PC-3 (cell line): ENCODE measurements at regions not wholly inside any gene's neighbourhood (a gene's known extent, or its start where the extent isn't known, plus 50 kb on each side); places are given as distances from the start of the nearest gene placed in this dataset.

ENCODE experiments used
- ATAC-seq: fragments of 200-7000 bp; cut with Tn5 transposase; 2 replicates; pipeline ENCODE4 v1.9.1; 2020; ENCODE audit warnings: mild to moderate bottlenecking, moderate library complexity
- BruUV-seq: library from RNA; stranded (reverse); fragments of 400-500 nt; replicated peaks from 2 replicates; lab custom pipeline; 2021; lab: Mats Ljungman, UMichigan
- CTCF ChIA-PET: fragments of 300-600 bp; sonication (Branson Sonifier 250); formaldehyde crosslinking; loops from one replicate; lab custom pipeline; 2022; ENCODE audit warnings: antibody characterized with exemption; lab: Charles Lee
- POLR2A ChIA-PET: fragments of 300-600 bp; sonication (Branson Sonifier 250); formaldehyde crosslinking; loops from one replicate; lab custom pipeline; 2022; ENCODE audit warnings: antibody characterized with exemption; ENCODE audit not compliant: unreplicated experiment; lab: Charles Lee
- DNase-seq: peaks from one replicate; pipeline ENCODE4 v3.0.0-alpha.2; 2015
- H2AFZ ChIP-seq: fragments of 300-600 bp; sonication (generic); 2 replicates; pipeline ENCODE4 v1.6.0; 2016; ENCODE audit warnings: antibody characterized with exemption, low read length
- H3F3A ChIP-seq: fragments of 300-600 bp; sonication (generic); one replicate; pipeline ENCODE4 v1.6.0; 2017; ENCODE audit warnings: antibody characterized with exemption, low read length, control low read depth, mild to moderate bottlenecking; ENCODE audit not compliant: unreplicated experiment
- H3K27ac ChIP-seq: fragments of 300-600 bp; sonication (generic); 2 replicates; pipeline ENCODE4 v1.5.1; 2016; ENCODE audit warnings: mild to moderate bottlenecking, low read length
- H3K27me3 ChIP-seq: fragments of 300-600 bp; sonication (generic); 2 replicates; pipeline ENCODE4 v1.6.1; 2016; ENCODE audit warnings: low read length, mixed read lengths
- H3K36me3 ChIP-seq: fragments of 300-600 bp; sonication (generic); 2 replicates; pipeline ENCODE4 v1.6.1; 2016; ENCODE audit warnings: low read depth, mixed run types, low read length, mixed read lengths
- H3K4me1 ChIP-seq: fragments of 300-600 bp; sonication (generic); 2 replicates; pipeline ENCODE4 v1.5.1; 2016; ENCODE audit warnings: low read length; ENCODE audit not compliant: insufficient read depth
- H3K4me2 ChIP-seq: fragments of 300-600 bp; sonication (generic); 2 replicates; pipeline ENCODE4 v1.6.0; 2016; ENCODE audit warnings: low read length
- H3K4me3 ChIP-seq: fragments of 300-600 bp; sonication (generic); 2 replicates; pipeline ENCODE4 v1.5.1; 2016; ENCODE audit warnings: mild to moderate bottlenecking, low read length, mixed read lengths
- H3K79me2 ChIP-seq: fragments of 300-600 bp; sonication (generic); 2 replicates; pipeline ENCODE4 v1.6.1; 2017; ENCODE audit warnings: low read length, mixed read lengths
- H3K9ac ChIP-seq: fragments of 300-600 bp; sonication (generic); 2 replicates; pipeline ENCODE4 v1.6.0; 2016; ENCODE audit warnings: mild to moderate bottlenecking, low read length
- H3K9me2 ChIP-seq: fragments of 300-600 bp; sonication (generic); replicated peaks from 2 replicates; pipeline ENCODE4 v1.6.1; 2016; ENCODE audit warnings: mixed run types, low read length, mixed read lengths
- H3K9me3 ChIP-seq: fragments of 300-600 bp; sonication (generic); 2 replicates; pipeline ENCODE4 v1.6.1; 2016; ENCODE audit warnings: low read length, mixed read lengths
- H4K20me1 ChIP-seq: fragments of 300-600 bp; sonication (generic); 2 replicates; pipeline ENCODE4 v1.6.1; 2016; ENCODE audit warnings: low read length, mixed read lengths
- EZH2 ChIP-seq: fragments of 300-600 bp; sonication (generic); IDR thresholded peaks from one replicate; pipeline ENCODE4 v1.6.1; 2017; ENCODE audit warnings: antibody characterized with exemption, mild to moderate bottlenecking, low read length; ENCODE audit not compliant: unreplicated experiment
- EZH2phosphoT487 ChIP-seq: fragments of 300-600 bp; sonication (generic); IDR thresholded peaks from 2 replicates; pipeline ENCODE4 v1.6.1; 2018; ENCODE audit warnings: mild to moderate bottlenecking, antibody characterized with exemption, low read length, borderline replicate concordance
- intact Hi-C: fragments of 100-400 bp; cut with micrococcal nuclease; formaldehyde crosslinking; loops from 2 replicates; pipeline ENCODE4 v1.9.0; 2023
- TF ChIP-seq, protein P1 (sequence below): fragments of 300-600 bp; sonication (generic); conservative IDR thresholded peaks from 2 replicates; pipeline ENCODE4 v1.5.1; 2017; ENCODE audit warnings: antibody characterized with exemption, low read depth, mild to moderate bottlenecking, low read length

GRCh38 chr3:74436184-74436583 is 178.3 kb downstream of the CNTN3 start:
- no peak overlapping the region for H2AFZ ChIP-seq
- no peak overlapping the region for H3K4me3 ChIP-seq
- H3F3A ChIP-seq: no peaks in the 10 kb centered on the region
- no peaks in the 10 kb centered on the region for H3K9me2 ChIP-seq
- no peaks in the 10 kb centered on the region for H3K27me3 ChIP-seq
- H3K36me3 ChIP-seq: no peaks in the 10 kb centered on the region
- no peaks in the 10 kb centered on the region for H3K79me2 ChIP-seq
- TF ChIP-seq EZH2 (no peak), EZH2phosphoT487 (no peak)
- TF ChIP-seq, protein P1, sequence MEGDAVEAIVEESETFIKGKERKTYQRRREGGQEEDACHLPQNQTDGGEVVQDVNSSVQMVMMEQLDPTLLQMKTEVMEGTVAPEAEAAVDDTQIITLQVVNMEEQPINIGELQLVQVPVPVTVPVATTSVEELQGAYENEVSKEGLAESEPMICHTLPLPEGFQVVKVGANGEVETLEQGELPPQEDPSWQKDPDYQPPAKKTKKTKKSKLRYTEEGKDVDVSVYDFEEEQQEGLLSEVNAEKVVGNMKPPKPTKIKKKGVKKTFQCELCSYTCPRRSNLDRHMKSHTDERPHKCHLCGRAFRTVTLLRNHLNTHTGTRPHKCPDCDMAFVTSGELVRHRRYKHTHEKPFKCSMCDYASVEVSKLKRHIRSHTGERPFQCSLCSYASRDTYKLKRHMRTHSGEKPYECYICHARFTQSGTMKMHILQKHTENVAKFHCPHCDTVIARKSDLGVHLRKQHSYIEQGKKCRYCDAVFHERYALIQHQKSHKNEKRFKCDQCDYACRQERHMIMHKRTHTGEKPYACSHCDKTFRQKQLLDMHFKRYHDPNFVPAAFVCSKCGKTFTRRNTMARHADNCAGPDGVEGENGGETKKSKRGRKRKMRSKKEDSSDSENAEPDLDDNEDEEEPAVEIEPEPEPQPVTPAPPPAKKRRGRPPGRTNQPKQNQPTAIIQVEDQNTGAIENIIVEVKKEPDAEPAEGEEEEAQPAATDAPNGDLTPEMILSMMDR: no peak
- ATAC-seq (no peak), DNase-seq (no peak)
- peaks cover 21% of the 10 kb centered on the region for H3K9me3 ChIP-seq
- ChIA-PET POLR2A (no interaction called here), CTCF (no interaction called here)
- H3K27ac ChIP-seq: no peak overlapping the region
- no peaks in the 10 kb centered on the region for H3K4me1 ChIP-seq
- BruUV-seq: no TSS peak
- intact Hi-C loops: no loop called here
- no peak overlapping the region for H3K9ac ChIP-seq
- H4K20me1 ChIP-seq: no peaks in the 10 kb centered on the region
- H3K4me2 ChIP-seq: no peak overlapping the region

GRCh38 chr3:74435631-74436030 is 178.8 kb downstream of the CNTN3 start:
- H3K79me2 ChIP-seq: no peaks in the 10 kb centered on the region
- H3K36me3 ChIP-seq: no peaks in the 10 kb centered on the region
- H3F3A ChIP-seq: no peaks in the 10 kb centered on the region
- ATAC-seq: no peak
- no peak overlapping the region for H2AFZ ChIP-seq
- TF ChIP-seq EZH2phosphoT487 (no peak), EZH2 (no peak)
- TF ChIP-seq, protein P1: no peak
- no peak overlapping the region for H3K9ac ChIP-seq
- CTCF ChIA-PET: no interaction called here
- no peak for DNase-seq
- intact Hi-C loops: no loop called here
- H4K20me1 ChIP-seq: no peaks in the 10 kb centered on the region
- H3K9me3 ChIP-seq: peaks cover 16% of the 10 kb centered on the region
- H3K4me3 ChIP-seq: no peak overlapping the region
- H3K27me3 ChIP-seq: no peaks in the 10 kb centered on the region
- H3K4me2 ChIP-seq: no peak overlapping the region
- POLR2A ChIA-PET: no interaction called here
- no peaks in the 10 kb centered on the region for H3K4me1 ChIP-seq
- no peaks in the 10 kb centered on the region for H3K9me2 ChIP-seq
- BruUV-seq: no TSS peak
- H3K27ac ChIP-seq: no peak overlapping the region

DNA sequence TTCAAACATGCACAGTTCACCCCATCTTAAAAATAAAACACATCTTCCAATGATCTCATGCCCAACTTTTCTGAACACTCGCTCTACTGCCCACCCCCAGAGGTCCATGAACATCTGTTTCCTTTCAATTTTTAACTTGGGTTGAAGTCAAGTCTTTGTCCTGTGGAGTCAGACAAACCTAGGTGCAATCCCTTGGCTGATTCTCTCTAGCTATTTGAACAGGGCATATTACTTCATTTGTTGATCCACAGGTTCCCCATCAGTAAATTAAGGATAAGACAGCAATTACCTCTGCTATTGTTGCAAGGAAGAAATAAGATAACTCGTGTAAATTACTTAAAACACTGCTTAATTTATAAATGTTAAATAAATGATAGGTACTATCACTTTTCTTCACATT is 180.1 kb downstream of the CNTN3 start:
- ATAC-seq: no peak
- no peak for TF ChIP-seq EZH2
- TF ChIP-seq, protein P1: no peak
- no peak for TF ChIP-seq EZH2phosphoT487
- Histone ChIP-seq H3F3A (no peaks in the 10 kb centered on the region), H3K36me3 (no peaks in the 10 kb centered on the region), H3K9ac (no peak overlapping the region), H3K27ac (no peak overlapping the region), H3K4me2 (no peak overlapping the region), H3K79me2 (no peaks in the 10 kb centered on the region), H3K4me1 (no peaks in the 10 kb centered on the region), H4K20me1 (no peaks in the 10 kb centered on the region), H3K4me3 (no peak overlapping the region), H2AFZ (no peak overlapping the region), H3K9me3 (peaks cover 24% of the 10 kb centered on the region), H3K9me2 (no peaks in the 10 kb centered on the region), H3K27me3 (no peaks in the 10 kb centered on the region)
- intact Hi-C loops: no loop called here
- no TSS peak for BruUV-seq
- DNase-seq: no peak
- POLR2A ChIA-PET: no interaction called here
- CTCF ChIA-PET: no interaction called here
